Astrocyte (in vitro differentiated cells and primary cell): ENCODE measurements at regions not wholly inside any gene's neighbourhood (a gene's known extent, or its start where the extent isn't known, plus 50 kb on each side); places are given as distances from the start of the nearest gene placed in this dataset.

Experiments
- DNase-seq: peaks from one replicate; pipeline ENCODE4 v3.0.0-alpha.2; 2010; ENCODE audit warnings: low read depth
- FAIRE-seq: peaks from 2 replicates; lab custom pipeline; 2011; peaks lifted over from hg19 to GRCh38; lab: Jason Lieb, UNC
- H2AFZ ChIP-seq: 2 replicates; pipeline ENCODE4 v1.6.0; 2012; ENCODE audit warnings: low read depth, low read length, inconsistent platforms
- H3K27ac ChIP-seq: 2 replicates; pipeline ENCODE4 v1.5.1; 2011; ENCODE audit warnings: low read depth, low read length, inconsistent platforms
- H3K27me3 ChIP-seq: 2 replicates; pipeline ENCODE4 v1.6.0; 2011; ENCODE audit warnings: low read length, inconsistent platforms; ENCODE audit not compliant: insufficient read depth
- H3K36me3 ChIP-seq: 2 replicates; pipeline ENCODE4 v1.5.1; 2011; ENCODE audit warnings: low read length, inconsistent platforms; ENCODE audit not compliant: insufficient read depth
- H3K4me1 ChIP-seq: 2 replicates; pipeline ENCODE4 v1.5.1; 2011; ENCODE audit warnings: low read length, inconsistent platforms; ENCODE audit not compliant: insufficient read depth
- H3K4me2 ChIP-seq: 2 replicates; pipeline ENCODE4 v1.6.0; 2012; ENCODE audit warnings: low read length, inconsistent platforms
- H3K4me3 ChIP-seq: 2 replicates; pipeline ENCODE4 v1.5.1; 2011; ENCODE audit warnings: low read depth, mild to moderate bottlenecking, low read length, inconsistent platforms; ENCODE audit not compliant: insufficient read depth
- H3K79me2 ChIP-seq: 2 replicates; pipeline ENCODE4 v1.6.0; 2012; ENCODE audit warnings: mild to moderate bottlenecking, low read length, inconsistent platforms; ENCODE audit not compliant: insufficient read depth
- H3K9ac ChIP-seq: 2 replicates; pipeline ENCODE4 v1.6.0; 2012; ENCODE audit warnings: mild to moderate bottlenecking, low read length, inconsistent platforms
- H3K9me3 ChIP-seq: 2 replicates; pipeline ENCODE4 v1.5.1; 2012; ENCODE audit warnings: low read depth, mild to moderate bottlenecking, low read length, inconsistent platforms; ENCODE audit not compliant: insufficient read depth
- H4K20me1 ChIP-seq: 2 replicates; pipeline ENCODE4 v1.6.0; 2012; ENCODE audit warnings: low read length, inconsistent platforms; ENCODE audit not compliant: insufficient read depth
- H3K27ac Mint-ChIP-seq: one replicate; pipeline ENCODE4 v1.8.0; 2021; ENCODE audit warnings: mild to moderate bottlenecking, mixed read lengths; ENCODE audit not compliant: unreplicated experiment
- H3K27me3 Mint-ChIP-seq: one replicate; pipeline ENCODE4 v1.8.0; 2021; ENCODE audit warnings: low read depth, mixed read lengths; ENCODE audit not compliant: unreplicated experiment
- H3K36me3 Mint-ChIP-seq: one replicate; pipeline ENCODE4 v1.8.0; 2021; ENCODE audit warnings: low read depth, mixed read lengths; ENCODE audit not compliant: unreplicated experiment
- H3K4me1 Mint-ChIP-seq: one replicate; pipeline ENCODE4 v1.8.0; 2021; ENCODE audit warnings: low read depth, mixed read lengths; ENCODE audit not compliant: unreplicated experiment
- H3K4me3 Mint-ChIP-seq: one replicate; pipeline ENCODE4 v1.8.0; 2021; ENCODE audit warnings: mild to moderate bottlenecking, moderate library complexity, mixed read lengths; ENCODE audit not compliant: unreplicated experiment
- H3K9me3 Mint-ChIP-seq: one replicate; pipeline ENCODE4 v1.8.0; 2021; ENCODE audit warnings: mild to moderate bottlenecking, mixed read lengths; ENCODE audit not compliant: unreplicated experiment
- CTCF ChIP-seq: IDR thresholded peaks from 2 replicates; pipeline ENCODE4 v1.5.1; 2011; ENCODE audit warnings: low read depth, mild to moderate bottlenecking, inconsistent platforms, low read length, moderate library complexity; ENCODE audit not compliant: insufficient read depth
- EZH2 ChIP-seq: IDR thresholded peaks from 2 replicates; pipeline ENCODE4 v1.6.1; 2012; ENCODE audit warnings: mild to moderate bottlenecking, low read length, inconsistent platforms; ENCODE audit not compliant: insufficient read depth

- peaks cover 1% of the 10 kb centered on the region for H3K27me3 Mint-ChIP-seq
Measured at GRCh38 chr6:137800762-137801161, 66.3 kb upstream of the TNFAIP3 start.

GRCh38 chr6:137801352-137802114 lies 65.5 kb upstream of the TNFAIP3 start:
- Histone ChIP-seq H3K79me2 (no peaks in the 10 kb centered on the region), H3K4me3 (no peak overlapping the region), H3K9me3 (no peaks in the 10 kb centered on the region), H3K27me3 (no peaks in the 10 kb centered on the region), H3K4me1 (peaks cover 8% of the 10 kb centered on the region), H3K27ac (no peak overlapping the region), H2AFZ (no peak overlapping the region), H3K9ac (no peak overlapping the region), H3K36me3 (no peaks in the 10 kb centered on the region), H3K4me2 (no peak overlapping the region), H4K20me1 (no peaks in the 10 kb centered on the region)
- FAIRE-seq (no peak), DNase-seq (no peak)
- TF ChIP-seq CTCF (no peak), EZH2 (no peak)
- Mint-ChIP-seq H3K27ac (no peak overlapping the region), H3K4me1 (peaks cover 2% of the 10 kb centered on the region), H3K36me3 (no peaks in the 10 kb centered on the region), H3K27me3 (peaks cover 1% of the 10 kb centered on the region), H3K4me3 (no peak overlapping the region), H3K9me3 (no peaks in the 10 kb centered on the region)

More at GRCh38 chr6:137800762-137801161, 66.3 kb upstream of the TNFAIP3 start:
- Mint-ChIP-seq H3K4me1 (peaks cover 2% of the 10 kb centered on the region), H3K9me3 (no peaks in the 10 kb centered on the region), H3K27ac (no peak overlapping the region), H3K36me3 (no peaks in the 10 kb centered on the region), H3K4me3 (no peak overlapping the region)
- H2AFZ ChIP-seq = no peak overlapping the region
- H4K20me1 ChIP-seq = no peaks in the 10 kb centered on the region
- H3K79me2 ChIP-seq = no peaks in the 10 kb centered on the region
- no peaks in the 10 kb centered on the region for H3K27me3 ChIP-seq
- no peaks in the 10 kb centered on the region for H3K36me3 ChIP-seq
- H3K9ac ChIP-seq = no peak overlapping the region
- TF ChIP-seq CTCF = no peak
- TF ChIP-seq EZH2 = no peak
- FAIRE-seq (no peak), DNase-seq (no peak)
- peaks cover 8% of the 10 kb centered on the region for H3K4me1 ChIP-seq
- no peak overlapping the region for H3K4me3 ChIP-seq
- no peaks in the 10 kb centered on the region for H3K9me3 ChIP-seq
- no peak overlapping the region for H3K27ac ChIP-seq
- no peak overlapping the region for H3K4me2 ChIP-seq
